ENCODE measurements at regions not wholly inside any gene's neighbourhood (a gene's known extent, or its start where the extent isn't known, plus 50 kb on each side); places are given as distances from the start of the nearest gene placed in this dataset.

- 23% methylated on average over 1 of the region's 1 CpG for WGBS (ENCODE audit: low lambda C conversion rate)
- H3K36me3 ChIP-seq (replicated peaks in 1 of 2; ENCODE audit: control insufficient read depth in 1 of 2, insufficient read depth in 2 of 2, low read length in 1 of 2), result no peaks in the 10 kb centered on the region
- no peak overlapping the region for H3K27ac ChIP-seq (ENCODE audit: low read depth in 2 of 2, low read length in 1 of 2)
- H3K4me1 ChIP-seq (ENCODE audit: control insufficient read depth in 1 of 2, insufficient read depth in 2 of 2, low read depth in 1 of 2, low read length in 1 of 2), result no peaks in the 10 kb centered on the region
- H2AFZ ChIP-seq (ENCODE audit: low read depth), result no peak overlapping the region
- H3K9me3 ChIP-seq, result no peaks in the 10 kb centered on the region
- TF ChIP-seq MEF2A (IDR thresholded peaks at IDR 0.05; ENCODE audit: borderline replicate concordance, low read depth) (no peak), RCOR1 (IDR thresholded peaks at IDR 0.05; ENCODE audit: low read length) (no peak), USF2 (IDR thresholded peaks at IDR 0.05; ENCODE audit: borderline replicate concordance, low read depth, low read length) (no peak), YY1 (IDR thresholded peaks at IDR 0.05; ENCODE audit: low read depth) (no peak), ELF1 (IDR thresholded peaks at IDR 0.05) (no peak), FOXJ3 (CRISPR knock-in tag; IDR thresholded peaks at IDR 0.05) (no peak), SIN3A (IDR thresholded peaks at IDR 0.05; ENCODE audit: borderline replicate concordance, low read depth, low read length) (no peak), EP300 (IDR thresholded peaks at IDR 0.05; ENCODE audit: borderline replicate concordance in 1 of 2, low read depth in 1 of 2, low read length in 1 of 2) (no peak), PBX3 (IDR thresholded peaks at IDR 0.05) (no peak), RAD21 (IDR thresholded peaks at IDR 0.05; ENCODE audit: low read length) (no peak), GABPA (IDR thresholded peaks at IDR 0.05; ENCODE audit: low read depth) (no peak), POLR2AphosphoS5 (IDR thresholded peaks at IDR 0.05; ENCODE audit: low read depth, low read length) (no peak), RXRA (IDR thresholded peaks at IDR 0.05; ENCODE audit: borderline replicate concordance, low read depth) (no peak)
- no peaks in the 10 kb centered on the region for H3K79me2 ChIP-seq (ENCODE audit: insufficient read depth)
- H3K4me3 ChIP-seq (ENCODE audit: low read depth in 2 of 2, low read length in 1 of 2), result no peak overlapping the region
- no peak overlapping the region for H3K4me2 ChIP-seq
- DNase-seq, result no peak
- ChIA-PET CTCF (interaction anchor here (0.6 kb wide), 1 partner anchor 73 kb away, joined by 3 read pairs; no protein-coding TSS in a partner anchor), POLR2A (no interaction called here)
- H3K27me3 ChIP-seq (ENCODE audit: insufficient read depth), result no peaks in the 10 kb centered on the region
- no peaks in the 10 kb centered on the region for H4K20me1 ChIP-seq (ENCODE audit: insufficient read depth)
- no peaks in the 10 kb centered on the region for H3F3A ChIP-seq (replicated peaks; ENCODE audit: insufficient read depth)
- no peaks in the 10 kb centered on the region for H3K9me2 ChIP-seq
- H3K9ac ChIP-seq, result no peak overlapping the region
Observed at GRCh38 chr6:114936080-114936479, 593.3 kb upstream of the HS3ST5 start.

GRCh38 chr6:114934079-114934478 is 591.3 kb upstream of the HS3ST5 start:
- Histone ChIP-seq H2AFZ (ENCODE audit: low read depth) (no peak overlapping the region), H3K36me3 (replicated peaks in 1 of 2; ENCODE audit: control insufficient read depth in 1 of 2, insufficient read depth in 2 of 2, low read length in 1 of 2) (no peaks in the 10 kb centered on the region), H3K27ac (ENCODE audit: low read depth in 2 of 2, low read length in 1 of 2) (no peak overlapping the region), H3K4me3 (ENCODE audit: low read depth in 2 of 2, low read length in 1 of 2) (no peak overlapping the region), H3K9me3 (no peaks in the 10 kb centered on the region), H3K9ac (no peak overlapping the region), H3K27me3 (ENCODE audit: insufficient read depth) (no peaks in the 10 kb centered on the region), H3K79me2 (ENCODE audit: insufficient read depth) (no peaks in the 10 kb centered on the region), H4K20me1 (ENCODE audit: insufficient read depth) (no peaks in the 10 kb centered on the region), H3K4me1 (ENCODE audit: control insufficient read depth in 1 of 2, insufficient read depth in 2 of 2, low read depth in 1 of 2, low read length in 1 of 2) (no peaks in the 10 kb centered on the region), H3F3A (replicated peaks; ENCODE audit: insufficient read depth) (no peaks in the 10 kb centered on the region), H3K4me2 (no peak overlapping the region), H3K9me2 (no peaks in the 10 kb centered on the region)
- 22% methylated on average over 1 of the region's 1 CpG for WGBS (ENCODE audit: low lambda C conversion rate)
- ChIA-PET CTCF (interaction anchor here (0.9 to 1.1 kb wide), 2 partner anchors 8 to 12 kb away, joined by 3 to 4 read pairs; no protein-coding TSS in a partner anchor), POLR2A (no interaction called here)
- no peak for DNase-seq
- no peak for TF ChIP-seq REST (IDR thresholded peaks at IDR 0.05; ENCODE audit: low read depth, low read length)
- no peak for TF ChIP-seq RCOR1 (IDR thresholded peaks at IDR 0.05; ENCODE audit: low read length)
- no peak for TF ChIP-seq CHD2 (IDR thresholded peaks at IDR 0.05; ENCODE audit: low read length, partially characterized antibody)
- no peak for TF ChIP-seq YY1 (IDR thresholded peaks at IDR 0.05; ENCODE audit: low read depth)
- TF ChIP-seq ELF1 (IDR thresholded peaks at IDR 0.05), result no peak
- no peak for TF ChIP-seq RAD21 (IDR thresholded peaks at IDR 0.05; ENCODE audit: low read length)
- TF ChIP-seq MAX (IDR thresholded peaks at IDR 0.05; ENCODE audit: low read depth), result no peak
- TF ChIP-seq FOXJ3 (CRISPR knock-in tag; IDR thresholded peaks at IDR 0.05), result no peak
- no peak for TF ChIP-seq FOXM1 (IDR thresholded peaks at IDR 0.05; ENCODE audit: low read depth)
- TF ChIP-seq MEF2A (IDR thresholded peaks at IDR 0.05; ENCODE audit: borderline replicate concordance, low read depth), result no peak
- TF ChIP-seq MXI1 (IDR thresholded peaks at IDR 0.05; ENCODE audit: low read depth, low read length), result no peak
- no peak for TF ChIP-seq ZBTB33 (IDR thresholded peaks at IDR 0.05; ENCODE audit: borderline replicate concordance, low read depth)

Measured in SK-N-SH (cell line).